ENCODE measurements at regions not wholly inside any gene's neighbourhood (a gene's known extent, or its start where the extent isn't known, plus 50 kb on each side); places are given as distances from the start of the nearest gene placed in this dataset.

GRCh38 chr2:12844511-12844910 is 127.8 kb downstream of the TRIB2 start:
- POLR2A ChIA-PET: no interaction called here
- CTCF ChIA-PET: no interaction called here
- Histone ChIP-seq H3K27ac (ENCODE audit: insufficient read depth, low read depth, low read length) (no peak overlapping the region), H3K9me3 (replicated peaks; ENCODE audit: control insufficient read depth, insufficient read depth, low read length) (no peaks in the 10 kb centered on the region), H3K79me2 (ENCODE audit: control insufficient read depth, insufficient read depth, low read length) (no peaks in the 10 kb centered on the region), H3K9ac (replicated peaks; ENCODE audit: extremely low read depth, insufficient read depth, low read length) (no peak overlapping the region), H3K27me3 (ENCODE audit: control insufficient read depth in 2 of 2, insufficient read depth in 2 of 2, low read length in 2 of 2) (no peaks in the 10 kb centered on the region), H3K4me1 (ENCODE audit: control insufficient read depth, extremely low read depth, insufficient read depth, low read length) (no peaks in the 10 kb centered on the region), H3K4me3 (replicated peaks in 1 of 3; ENCODE audit: insufficient read depth in 1 of 3, low read depth in 1 of 3, low read length in 3 of 3) (no peak overlapping the region), H2AFZ (ENCODE audit: low read depth, low read length) (no peak overlapping the region), H3K9me1 (replicated peaks; ENCODE audit: control insufficient read depth, extremely low read depth, insufficient read depth, low read length) (no peaks in the 10 kb centered on the region), H3K36me3 (ENCODE audit: control insufficient read depth in 2 of 2, extremely low read depth in 1 of 2, insufficient read depth in 2 of 2, low read length in 2 of 2) (no peaks in the 10 kb centered on the region), H3K4me2 (ENCODE audit: insufficient read depth, low read length) (no peak overlapping the region), H4K20me1 (replicated peaks; ENCODE audit: control insufficient read depth, extremely low read depth, insufficient read depth, low read length) (no peaks in the 10 kb centered on the region)
- DNase-seq (ENCODE audit: low read depth, low spot score) (no peak), FAIRE-seq (no peak)
- dilution Hi-C loops (cut with MboI; ENCODE audit: extremely low pct_ligation_motif_present, low sequenced_read_pairs): no loop called here
- BruUV-seq (replicated peaks): no TSS peak
- intact Hi-C loops (cut with micrococcal nuclease): no loop called here
- TF ChIP-seq, protein P1, sequence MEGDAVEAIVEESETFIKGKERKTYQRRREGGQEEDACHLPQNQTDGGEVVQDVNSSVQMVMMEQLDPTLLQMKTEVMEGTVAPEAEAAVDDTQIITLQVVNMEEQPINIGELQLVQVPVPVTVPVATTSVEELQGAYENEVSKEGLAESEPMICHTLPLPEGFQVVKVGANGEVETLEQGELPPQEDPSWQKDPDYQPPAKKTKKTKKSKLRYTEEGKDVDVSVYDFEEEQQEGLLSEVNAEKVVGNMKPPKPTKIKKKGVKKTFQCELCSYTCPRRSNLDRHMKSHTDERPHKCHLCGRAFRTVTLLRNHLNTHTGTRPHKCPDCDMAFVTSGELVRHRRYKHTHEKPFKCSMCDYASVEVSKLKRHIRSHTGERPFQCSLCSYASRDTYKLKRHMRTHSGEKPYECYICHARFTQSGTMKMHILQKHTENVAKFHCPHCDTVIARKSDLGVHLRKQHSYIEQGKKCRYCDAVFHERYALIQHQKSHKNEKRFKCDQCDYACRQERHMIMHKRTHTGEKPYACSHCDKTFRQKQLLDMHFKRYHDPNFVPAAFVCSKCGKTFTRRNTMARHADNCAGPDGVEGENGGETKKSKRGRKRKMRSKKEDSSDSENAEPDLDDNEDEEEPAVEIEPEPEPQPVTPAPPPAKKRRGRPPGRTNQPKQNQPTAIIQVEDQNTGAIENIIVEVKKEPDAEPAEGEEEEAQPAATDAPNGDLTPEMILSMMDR (IDR thresholded peaks at IDR 0.05; ENCODE audit: extremely low read depth in 1 of 2, insufficient read depth in 1 of 2, low read depth in 1 of 2, low read length in 2 of 2): no peak
- TF ChIP-seq MYC (IDR thresholded peaks at IDR 0.05; ENCODE audit: low read depth, low read length) (no peak), FOS (IDR thresholded peaks at IDR 0.05; ENCODE audit: borderline replicate concordance, insufficient read depth, low read length) (no peak), POLR2A (IDR thresholded peaks at IDR 0.05; ENCODE audit: low read depth, low read length) (no peak), EZH2 (IDR thresholded peaks at IDR 0.05; ENCODE audit: borderline replicate concordance, low read depth, low read length, severe bottlenecking) (no peak), POLR2AphosphoS5 (IDR thresholded peaks at IDR 0.05; ENCODE audit: insufficient read depth, low read depth, low read length) (no peak), GATA2 (IDR thresholded peaks at IDR 0.05; ENCODE audit: insufficient read depth, insufficient read length, low read depth, low read length) (no peak), JUN (IDR thresholded peaks at IDR 0.05; ENCODE audit: borderline replicate concordance, insufficient read depth, insufficient read length, low read depth) (no peak)
- TF ChIP-seq, protein P2, sequence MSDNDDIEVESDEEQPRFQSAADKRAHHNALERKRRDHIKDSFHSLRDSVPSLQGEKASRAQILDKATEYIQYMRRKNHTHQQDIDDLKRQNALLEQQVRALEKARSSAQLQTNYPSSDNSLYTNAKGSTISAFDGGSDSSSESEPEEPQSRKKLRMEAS (IDR thresholded peaks at IDR 0.05; ENCODE audit: insufficient read depth, insufficient read length): no peak

Measured in endothelial cell of umbilical vein (primary cell).